ENCODE measurements at regions not wholly inside any gene's neighbourhood (a gene's known extent, or its start where the extent isn't known, plus 50 kb on each side); places are given as distances from the start of the nearest gene placed in this dataset.
"Not testable (repeated sequence)": the region's sequence is repeated elsewhere in the genome, so short reads cannot be mapped to it uniquely, and the experiment has no call there.

DNA sequence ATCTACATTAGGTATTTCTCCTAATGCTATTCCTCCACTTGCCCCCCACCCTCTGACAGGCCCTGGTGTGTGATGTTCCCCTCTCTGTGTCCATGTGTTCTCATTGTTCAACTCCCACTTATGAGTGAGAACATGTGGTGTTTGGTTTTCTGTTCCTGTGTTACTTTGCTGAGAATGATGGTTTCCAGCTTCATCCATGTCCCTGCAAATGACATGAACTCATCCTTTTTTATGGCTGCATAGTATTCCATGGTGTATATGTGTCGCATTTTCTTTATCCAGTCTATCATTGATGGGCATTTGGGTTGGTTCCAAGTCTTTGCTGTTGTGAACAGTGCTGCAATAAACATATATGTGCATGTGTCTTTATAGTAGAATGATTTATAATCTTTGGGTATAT is 50.6 kb upstream of the GRHL3 start:
- not testable (repeated sequence) for H3K4me3 Mint-ChIP-seq; H3K36me3 Mint-ChIP-seq (ENCODE audit: low read depth)

DNA sequence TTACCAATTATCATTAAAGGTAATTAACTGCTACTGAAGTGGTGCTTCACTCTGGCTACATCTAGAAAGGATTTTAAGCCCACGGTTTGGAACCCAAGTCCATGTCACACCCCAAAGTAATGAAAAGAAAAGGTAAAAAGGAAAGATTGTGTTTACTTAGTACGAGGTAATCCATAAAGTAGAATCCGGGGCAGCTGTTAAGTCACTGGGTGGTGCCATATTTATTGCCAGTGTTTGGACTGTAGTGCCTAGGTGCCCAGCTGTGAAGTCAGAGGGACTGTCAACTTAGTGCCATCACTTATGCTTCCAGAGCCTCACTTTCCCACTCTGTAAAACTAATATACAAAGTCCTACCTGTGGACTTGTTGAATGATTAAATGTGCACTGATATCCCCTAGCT is 52.2 kb upstream of the GRHL3 start:
- TF ChIP-seq, protein P1, sequence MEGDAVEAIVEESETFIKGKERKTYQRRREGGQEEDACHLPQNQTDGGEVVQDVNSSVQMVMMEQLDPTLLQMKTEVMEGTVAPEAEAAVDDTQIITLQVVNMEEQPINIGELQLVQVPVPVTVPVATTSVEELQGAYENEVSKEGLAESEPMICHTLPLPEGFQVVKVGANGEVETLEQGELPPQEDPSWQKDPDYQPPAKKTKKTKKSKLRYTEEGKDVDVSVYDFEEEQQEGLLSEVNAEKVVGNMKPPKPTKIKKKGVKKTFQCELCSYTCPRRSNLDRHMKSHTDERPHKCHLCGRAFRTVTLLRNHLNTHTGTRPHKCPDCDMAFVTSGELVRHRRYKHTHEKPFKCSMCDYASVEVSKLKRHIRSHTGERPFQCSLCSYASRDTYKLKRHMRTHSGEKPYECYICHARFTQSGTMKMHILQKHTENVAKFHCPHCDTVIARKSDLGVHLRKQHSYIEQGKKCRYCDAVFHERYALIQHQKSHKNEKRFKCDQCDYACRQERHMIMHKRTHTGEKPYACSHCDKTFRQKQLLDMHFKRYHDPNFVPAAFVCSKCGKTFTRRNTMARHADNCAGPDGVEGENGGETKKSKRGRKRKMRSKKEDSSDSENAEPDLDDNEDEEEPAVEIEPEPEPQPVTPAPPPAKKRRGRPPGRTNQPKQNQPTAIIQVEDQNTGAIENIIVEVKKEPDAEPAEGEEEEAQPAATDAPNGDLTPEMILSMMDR (IDR thresholded peaks at IDR 0.05; ENCODE audit: unreplicated experiment in 3 of 3) = no peak
- Mint-ChIP-seq H3K36me3 (ENCODE audit: low read depth) (no peaks in the 10 kb centered on the region), H3K27ac (no peak overlapping the region), H3K27me3 (ENCODE audit: low read depth) (peaks cover 7% of the 10 kb centered on the region), H3K9me3 (peaks cover 31% of the 10 kb centered on the region), H3K4me3 (no peak overlapping the region), H3K4me1 (no peaks in the 10 kb centered on the region)

More for the DNA sequence above, 50.6 kb upstream of the GRHL3 start:
- not testable (repeated sequence) for H3K27ac Mint-ChIP-seq, H3K4me1 Mint-ChIP-seq
- Mint-ChIP-seq H3K9me3 (peaks cover 38% of the 10 kb centered on the region), H3K27me3 (ENCODE audit: low read depth) (peaks cover 11% of the 10 kb centered on the region)

DNA sequence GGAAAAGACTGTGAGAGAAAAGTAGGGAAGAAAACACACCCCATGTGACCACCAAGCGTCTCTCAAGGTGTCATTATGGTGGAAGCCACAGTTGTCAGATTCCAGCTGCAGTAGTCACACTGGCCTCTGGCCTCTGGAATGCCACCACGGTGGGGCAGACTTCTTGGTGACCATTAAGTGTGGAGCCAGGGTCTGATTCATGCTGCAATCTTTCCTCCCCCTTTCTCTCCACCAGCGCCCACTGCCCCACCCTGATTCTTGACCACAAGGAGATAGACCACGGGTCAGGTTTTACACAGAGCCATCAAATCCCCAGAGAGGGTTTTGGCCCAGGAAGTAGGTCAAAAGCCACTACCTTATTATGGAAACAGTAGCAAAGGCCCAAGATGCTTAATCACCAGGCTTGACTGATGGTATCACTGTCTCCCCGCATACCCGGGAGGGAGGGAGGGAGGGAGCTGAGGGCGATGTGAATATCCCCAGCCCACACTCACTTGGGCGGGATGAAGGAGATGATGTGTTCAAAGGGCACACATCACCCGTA is 52.7 kb upstream of the GRHL3 start:
- H3K4me1 Mint-ChIP-seq = no peaks in the 10 kb centered on the region
- H3K9me3 Mint-ChIP-seq = peaks cover 25% of the 10 kb centered on the region
- no peaks in the 10 kb centered on the region for H3K36me3 Mint-ChIP-seq (ENCODE audit: low read depth)
- H3K4me3 Mint-ChIP-seq = no peak overlapping the region
- TF ChIP-seq, protein P1 (IDR thresholded peaks at IDR 0.05; ENCODE audit: unreplicated experiment in 3 of 3) = no peak
- H3K27me3 Mint-ChIP-seq (ENCODE audit: low read depth) = peaks cover 6% of the 10 kb centered on the region
- no peak overlapping the region for H3K27ac Mint-ChIP-seq

DNA sequence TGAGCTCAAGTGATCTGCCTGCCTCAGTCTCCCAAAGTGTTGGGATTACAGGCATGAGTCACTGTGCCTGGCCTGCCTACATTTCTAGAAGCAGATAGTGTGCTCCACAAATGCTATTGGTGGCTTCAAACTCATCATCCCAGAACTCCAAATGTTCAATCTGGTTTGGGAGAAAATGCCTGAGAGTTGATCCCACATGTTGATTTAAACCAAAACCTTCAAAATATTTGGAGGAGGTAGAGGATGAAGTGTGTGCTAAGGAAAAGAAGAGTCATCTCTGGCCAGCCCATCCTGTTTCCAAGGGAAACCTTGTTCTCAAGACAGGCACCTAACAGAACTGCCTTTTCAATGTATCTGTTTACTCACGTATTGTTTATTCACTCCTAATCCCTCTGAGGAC is 55.4 kb upstream of the GRHL3 start:
- TF ChIP-seq, protein P1 (IDR thresholded peaks at IDR 0.05; ENCODE audit: unreplicated experiment in 3 of 3) = no peak
- Mint-ChIP-seq H3K4me1 (no peaks in the 10 kb centered on the region), H3K27me3 (ENCODE audit: low read depth) (peaks cover 3% of the 10 kb centered on the region), H3K4me3 (no peak overlapping the region), H3K27ac (no peak overlapping the region), H3K9me3 (peaks cover 7% of the 10 kb centered on the region), H3K36me3 (ENCODE audit: low read depth) (no peaks in the 10 kb centered on the region)

DNA sequence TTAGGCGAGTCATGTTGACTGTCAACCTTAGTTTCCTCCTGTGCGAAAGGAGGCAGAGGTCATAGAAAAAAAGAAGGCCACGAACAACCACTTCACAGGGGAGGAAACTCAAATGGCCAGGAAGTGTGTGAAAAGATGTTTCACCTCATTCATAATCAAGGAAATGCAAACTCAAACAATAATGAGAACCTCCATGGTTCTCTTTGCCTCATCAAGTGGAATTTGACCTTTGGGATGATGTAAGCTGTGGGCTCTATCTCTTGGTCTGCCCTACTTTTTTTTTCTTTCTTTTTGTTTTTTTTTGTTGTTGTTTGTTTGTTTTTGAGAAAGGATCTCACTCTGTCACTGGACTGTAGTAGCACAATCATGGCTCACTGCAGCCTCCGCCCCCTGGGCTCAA is 55.9 kb upstream of the GRHL3 start:
- Mint-ChIP-seq H3K27ac (no peak overlapping the region), H3K9me3 (peaks cover 7% of the 10 kb centered on the region), H3K4me3 (no peak overlapping the region), H3K4me1 (no peaks in the 10 kb centered on the region), H3K27me3 (ENCODE audit: low read depth) (peaks cover 3% of the 10 kb centered on the region), H3K36me3 (ENCODE audit: low read depth) (no peaks in the 10 kb centered on the region)
- TF ChIP-seq, protein P1 (IDR thresholded peaks at IDR 0.05; ENCODE audit: unreplicated experiment in 3 of 3) = no peak

DNA sequence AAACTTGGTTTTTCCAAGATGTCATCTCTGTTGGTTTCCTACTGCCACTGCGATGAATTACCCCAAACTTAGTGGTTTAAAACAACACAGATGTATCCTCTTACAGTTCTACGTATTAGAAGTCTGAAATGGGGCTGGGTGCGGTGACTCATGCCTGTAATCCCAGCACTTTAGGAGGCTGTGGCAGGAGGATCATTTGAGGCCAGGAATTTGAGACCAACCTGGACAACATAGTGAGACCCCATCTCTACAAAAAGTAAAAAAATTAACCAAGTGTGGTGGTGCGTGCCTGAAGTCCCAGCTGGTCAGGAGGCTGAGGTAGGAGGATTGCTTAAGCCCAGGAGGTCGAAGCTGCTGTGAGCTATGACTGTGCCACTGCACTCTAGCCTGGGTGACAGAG is 57.2 kb upstream of the GRHL3 start:
- H3K4me3 Mint-ChIP-seq = no peak overlapping the region
- H3K27me3 Mint-ChIP-seq (ENCODE audit: low read depth) = peaks cover 3% of the 10 kb centered on the region
- H3K36me3 Mint-ChIP-seq (ENCODE audit: low read depth) = no peaks in the 10 kb centered on the region
- no peak overlapping the region for H3K27ac Mint-ChIP-seq
- H3K4me1 Mint-ChIP-seq = no peaks in the 10 kb centered on the region
- H3K9me3 Mint-ChIP-seq = peaks cover 7% of the 10 kb centered on the region
- TF ChIP-seq, protein P1 (IDR thresholded peaks at IDR 0.05; ENCODE audit: unreplicated experiment in 3 of 3) = no peak

Data from nephron (organoid).